Pancreas (tissue), 10 donors: ENCODE measurements at regions not wholly inside any gene's neighbourhood (a gene's known extent, or its start where the extent isn't known, plus 50 kb on each side); places are given as distances from the start of the nearest gene placed in this dataset.

Experiments
- ATAC-seq, 4 donors: fragments of 200-7000 bp; cut with Tn5 transposase; one replicate each; pipeline versions ENCODE4 v1.8.0 to v1.9.1; 2020; ENCODE audit warnings: mild to moderate bottlenecking in 4 of 4, moderate library complexity in 4 of 4
- DNase-seq, 6 donors: peaks; one replicate each; pipeline ENCODE4 v3.0.0-alpha.2; 2020
- FAIRE-seq: peaks from 2 replicates; lab custom pipeline; 2012; peaks lifted over from hg19 to GRCh38; lab: Jason Lieb, UNC
- H3K27ac ChIP-seq, 4 donors: fragments of 200-600 bp; sonication (generic); 1 replicate in 3 of 4; 2 replicates in 1 of 4; pipeline versions ENCODE4 v1.5.0 to v1.8.0; 2020
- H3K27me3 ChIP-seq, 4 donors: fragments of 200-600 bp; one replicate each; pipeline ENCODE4 v1.8.0; 2021
- H3K36me3 ChIP-seq, 3 donors: fragments of 200-600 bp; sonication (generic) in 1 of 3; one replicate each; pipeline versions ENCODE4 v1.5.0 to v1.8.0; 2020 to 2021
- H3K4me1 ChIP-seq, 3 donors: fragments of 200-600 bp; one replicate each; pipeline ENCODE4 v1.8.0; 2021
- H3K4me3 ChIP-seq, 4 donors: fragments of 200-600 bp; sonication (generic) in 2 of 4; one replicate each; pipeline versions ENCODE4 v1.5.0 to v1.8.0; 2020 to 2021
- H3K9me3 ChIP-seq, 4 donors: fragments of 200-600 bp; one replicate each; pipeline ENCODE4 v1.8.0; 2021
- CTCF ChIP-seq, 4 donors: fragments of 200-600 bp; sonication (generic) in 3 of 4; IDR thresholded peaks; one replicate each; pipeline versions ENCODE4 v1.5.0 to v1.8.0; 2021; ENCODE audit warnings: antibody characterized with exemption in 4 of 4
- WGBS, 2 donors: extraction: QIAGEN DNeasy Blood & Tissue Kit; methylation state at CpG; one replicate each; pipeline ENCODE4 v1.1.7; 2013; 5-methylcytosine and 5-hydroxymethylcytosine counted together
- intact Hi-C, 3 donors: fragments of 100-400 bp; cut with DNase I; formaldehyde crosslinking; loops; one replicate each; pipeline versions ENCODE4 v1.11.1 to v1.14.2; 2022
- donor health status: healthy with polysubstance abuse.
- donor health status: DM: no; HTN: no; CAD: no; lungs with moderate emphysema.
- donor health status: DM: no; HTN: no; CAD: no.
- donor health status: control.
- donor health status: control.
- donor health status: Bipolar disorder and iron deficiency.
- donor health status: DM: yes; HTN: yes; CAD: no.
- donor health status: DM: no; HTN: no; CAD: no.
- donor health status: DM: no; HTN: no; CAD: no.
- donor health status: DM: yes; HTN: yes; CAD: no.

- Histone ChIP-seq H3K4me3 (no peak overlapping the region), H3K27me3 (no peaks in the 10 kb centered on the region), H3K27ac (no peak overlapping the region), H3K4me1 (peaks cover 0 to 14% (median 0%) of the 10 kb centered on the region in 3 donors), H3K36me3 (no peaks in the 10 kb centered on the region), H3K9me3 (no peaks in the 10 kb centered on the region)
- ATAC-seq, result no peak
- TF ChIP-seq CTCF (IDR thresholded peaks at IDR 0.05), result no peak
- no peak for FAIRE-seq
- intact Hi-C loops, result loop anchor here (5.0 to 10.0 kb wide), 3 partner anchors 271 to 1241 kb away; no protein-coding TSS in a partner anchor
- no peak for DNase-seq
- 86 to 88% methylated on average over 11 of the region's 11 CpGs for WGBS, 2 donors
Measured at GRCh38 chr14:100381395-100382105, 58.4 kb downstream of the SLC25A47 start.

- DNase-seq, result peak in 1 of 6 donors; percentile 56
- FAIRE-seq, result no peak
Measured at GRCh38 chr14:100382106-100382455, 58.9 kb downstream of the SLC25A47 start.

GRCh38 chr14:100383727-100384158, 60.6 kb downstream of the SLC25A47 start:
- H3K4me1 ChIP-seq, result peaks cover 0 to 1% (median 1%) of the 10 kb centered on the region in 3 donors
- ATAC-seq (peak; percentile 82 to 89 (median 85)), DNase-seq (peak; percentile 52 to 82 (median 73)), FAIRE-seq (no peak)
- TF ChIP-seq CTCF (IDR thresholded peaks at IDR 0.05), result peak; percentile 59 to 83 (median 76)
- no peaks in the 10 kb centered on the region for H3K27me3 ChIP-seq
- H3K4me3 ChIP-seq, result no peak overlapping the region
- 19% methylated on average over 10 of the region's 10 CpGs for WGBS, 2 donors
- H3K36me3 ChIP-seq, result no peaks in the 10 kb centered on the region
- no peak overlapping the region for H3K27ac ChIP-seq
- no peaks in the 10 kb centered on the region for H3K9me3 ChIP-seq
- intact Hi-C loops, result loop anchor here (5.0 to 10.0 kb wide), 3 partner anchors 269 to 1239 kb away; no protein-coding TSS in a partner anchor

More at GRCh38 chr14:100382106-100382455, 58.9 kb downstream of the SLC25A47 start:
- no peaks in the 10 kb centered on the region for H3K27me3 ChIP-seq
- H3K4me3 ChIP-seq, result no peak overlapping the region
- no peak overlapping the region for H3K27ac ChIP-seq
- no peak for ATAC-seq
- TF ChIP-seq CTCF (IDR thresholded peaks at IDR 0.05), result no peak
- intact Hi-C loops, result loop anchor here (5.0 to 10.0 kb wide), 3 partner anchors 270 to 1240 kb away; no protein-coding TSS in a partner anchor
- peaks cover 0 to 9% (median 0%) of the 10 kb centered on the region in 3 donors for H3K4me1 ChIP-seq
- WGBS, 2 donors, result 70 to 76% methylated on average over 7 of the region's 7 CpGs
- no peaks in the 10 kb centered on the region for H3K36me3 ChIP-seq
- no peaks in the 10 kb centered on the region for H3K9me3 ChIP-seq

- no peaks in the 10 kb centered on the region for H3K9me3 ChIP-seq
- no peak for FAIRE-seq
- H3K4me1 ChIP-seq, result peaks cover 3 to 7% (median 7%) of the 10 kb centered on the region in 3 donors
- no peak overlapping the region for H3K27ac ChIP-seq
- intact Hi-C loops, result loop anchor here (5.0 to 10.0 kb wide), 3 partner anchors 268 to 1238 kb away; no protein-coding TSS in a partner anchor
- 68 to 89% methylated on average over 5 of the region's 5 CpGs for WGBS, 2 donors
- H3K36me3 ChIP-seq, result no peaks in the 10 kb centered on the region
- H3K4me3 ChIP-seq, result no peak overlapping the region
- TF ChIP-seq CTCF (IDR thresholded peaks at IDR 0.05), result no peak
- ATAC-seq, result no peak
- no peak for DNase-seq
- no peaks in the 10 kb centered on the region for H3K27me3 ChIP-seq
Measured at GRCh38 chr14:100384277-100384676, 61.1 kb downstream of the SLC25A47 start.
